K562 (cell line): ENCODE measurements at regions not wholly inside any gene's neighbourhood (a gene's known extent, or its start where the extent isn't known, plus 50 kb on each side); places are given as distances from the start of the nearest gene placed in this dataset.
"Not testable (repeated sequence)": the region's sequence is repeated elsewhere in the genome, so short reads cannot be mapped to it uniquely, and the experiment has no call there.

Experiments
- ATAC-seq: fragments of 200-7000 bp; cut with Tn5 transposase; 3 replicates; pipeline ENCODE4 v1.9.1; 2020; ENCODE audit warnings: moderate library complexity
- BruUV-seq: library from RNA; stranded (reverse); fragments of 400-500 nt; replicated peaks from 2 replicates; lab custom pipeline; 2021; lab: Mats Ljungman, UMichigan
- CTCF ChIA-PET: fragments of 300-600 bp; formaldehyde crosslinking; extraction: SDS; loops from one replicate; lab custom pipeline; 2021; ENCODE audit warnings: low intra/inter-chr PET ratio; lab: Yijun Ruan, JAX
- POLR2A ChIA-PET: fragments of 300-600, 350-650 bp; sonication (Branson Sonifier 250); formaldehyde crosslinking; extraction: SDS; loops from one replicate; lab custom pipeline; 2021; ENCODE audit warnings: antibody characterized with exemption, inconsistent platforms; lab: Yijun Ruan, JAX
- DNase-seq, 4 experiments: peaks; one replicate each; pipeline versions ENCODE4 v3.0.0 to v3.0.0-alpha.2; 2011 to 2018; ENCODE audit warnings: low spot score in 3 of 4, mixed read lengths in 3 of 4; ENCODE audit errors: extremely low read depth in 1 of 4
- FAIRE-seq: peaks from 2 replicates; lab custom pipeline; 2011; peaks lifted over from hg19 to GRCh38; lab: Jason Lieb, UNC
- H2AFZ ChIP-seq: 2 replicates; pipeline ENCODE4 v1.6.0; 2011; ENCODE audit warnings: low read depth, low read length, control low read depth, inconsistent platforms
- H3K27ac ChIP-seq: fragments of 200-600 bp; 3 replicates; pipeline ENCODE4 v1.8.0; 2011; ENCODE audit warnings: low read depth, mild to moderate bottlenecking, control low read depth, inconsistent platforms, low read length, moderate library complexity, mixed read lengths; ENCODE audit errors: extremely low read depth
- H3K27me3 ChIP-seq, 2 experiments: fragments of 300-600 bp in 1 of 2; 2 replicates in 1 of 2; 3 replicates in 1 of 2; pipeline versions ENCODE4 v1.6.0 to v1.8.0; 2011; ENCODE audit warnings: inconsistent platforms in 2 of 2, low read length in 2 of 2, mild to moderate bottlenecking in 1 of 2, mixed read lengths in 1 of 2, moderate library complexity in 1 of 2; ENCODE audit not compliant: control insufficient read depth in 2 of 2, insufficient read depth in 2 of 2
- H3K36me3 ChIP-seq: fragments of 300-600 bp; 3 replicates; pipeline ENCODE4 v1.8.0; 2011; ENCODE audit warnings: mild to moderate bottlenecking, low read length, inconsistent platforms; ENCODE audit not compliant: control insufficient read depth, insufficient read depth
- H3K4me1 ChIP-seq, 2 experiments: fragments of 200-600 bp in 1 of 2; replicated peaks in 1 of 2; 2 replicates in 1 of 2; 3 replicates in 1 of 2; pipeline versions ENCODE4 v1.5.1 to v1.8.0; 2011; ENCODE audit warnings: inconsistent platforms in 2 of 2, low read length in 2 of 2, mild to moderate bottlenecking in 1 of 2, mixed read lengths in 1 of 2, moderate library complexity in 1 of 2; ENCODE audit not compliant: control insufficient read depth in 2 of 2, insufficient read depth in 2 of 2
- H3K4me2 ChIP-seq: 2 replicates; pipeline ENCODE4 v1.6.1; 2011; ENCODE audit warnings: low read length, control low read depth, inconsistent platforms, mixed read lengths; ENCODE audit not compliant: insufficient read depth
- H3K4me3 ChIP-seq: fragments of 200-600 bp; sonication (generic), shearing (Covaris generic); 2 replicates; pipeline ENCODE4 v1.5.1; 2016; ENCODE audit warnings: control low read depth, inconsistent platforms
- H3K79me2 ChIP-seq: fragments of 200-600 bp; 3 replicates; pipeline ENCODE4 v1.8.0; 2011; ENCODE audit warnings: low read length, inconsistent platforms; ENCODE audit not compliant: control insufficient read depth, insufficient read depth
- H3K9ac ChIP-seq, 2 experiments: 2 replicates each; pipeline versions ENCODE4 v1.6.0 to v1.6.1; 2011; ENCODE audit warnings: low read depth in 2 of 2, low read length in 2 of 2, control low read depth in 1 of 2, inconsistent platforms in 1 of 2, mild to moderate bottlenecking in 1 of 2, mixed read lengths in 1 of 2; ENCODE audit not compliant: insufficient read depth in 1 of 2
- H3K9me1 ChIP-seq: one replicate; pipeline ENCODE4 v1.6.0; 2011; ENCODE audit warnings: inconsistent platforms, mild to moderate bottlenecking, low read length, moderate library complexity; ENCODE audit not compliant: control insufficient read depth, insufficient read depth
- H3K9me3 ChIP-seq: replicated peaks from 2 replicates; pipeline ENCODE4 v1.5.1; 2011; ENCODE audit warnings: low read depth, low read length, inconsistent platforms; ENCODE audit not compliant: control insufficient read depth, insufficient read depth
- H4K20me1 ChIP-seq: replicated peaks from 2 replicates; pipeline ENCODE4 v1.6.1; 2011; ENCODE audit warnings: low read length, inconsistent platforms, mixed read lengths; ENCODE audit not compliant: control insufficient read depth, insufficient read depth
- C11orf30 ChIP-seq: fragments of 450-650 bp; IDR thresholded peaks from 2 replicates; pipeline ENCODE4 v1.6.1; 2016; ENCODE audit warnings: low read depth, mild to moderate bottlenecking
- CEBPG ChIP-seq, 3 experiments: fragments of 200-800 bp in 1 of 3; sonication (Bioruptor generic) in 1 of 3; sonication (generic) in 1 of 3; formaldehyde crosslinking in 1 of 3; IDR thresholded peaks in 2 of 3; conservative IDR thresholded peaks in 1 of 3; 2 replicates each; pipeline versions ENCODE4 v1.6.1 to v1.8.0; 2016 to 2022; ENCODE audit warnings: missing compliant biosample characterization in 2 of 3, missing genetic modification characterization in 2 of 3, mild to moderate bottlenecking in 1 of 3, missing genetic modification reagents in 1 of 3
- GABPB2 ChIP-seq: fragments of 250-450 bp; sonication (Bioruptor Pico); conservative IDR thresholded peaks from 2 replicates; pipeline ENCODE4 v1.5.1; 2021; ENCODE audit warnings: mild to moderate bottlenecking
- KDM2B ChIP-seq: fragments of 250-450 bp; sonication (Bioruptor Pico); IDR thresholded peaks from 2 replicates; pipeline ENCODE4 v1.8.0; 2021; ENCODE audit warnings: mild to moderate bottlenecking, moderate library complexity
- MLX ChIP-seq, 2 experiments: fragments of 450-650 bp in 1 of 2; sonication (generic) in 1 of 2; formaldehyde crosslinking; conservative IDR thresholded peaks; 2 replicates each; pipeline versions ENCODE4 v1.4.0 to v1.8.1; 2020 to 2022; ENCODE audit warnings: mild to moderate bottlenecking in 1 of 2, missing genetic modification reagents in 1 of 2
- PRDM10 ChIP-seq: fragments of 450-650 bp; IDR thresholded peaks from 2 replicates; pipeline ENCODE4 v1.6.1; 2018; ENCODE audit not compliant: partially characterized antibody
- SMARCE1 ChIP-seq: fragments of 450-650 bp; IDR thresholded peaks from 2 replicates; pipeline ENCODE4 v1.7.1; 2016; ENCODE audit warnings: mild to moderate bottlenecking
- ZNF224 ChIP-seq: sonication (generic); formaldehyde crosslinking; IDR thresholded peaks from 2 replicates; pipeline ENCODE4 v1.8.0; 2022; ENCODE audit warnings: mild to moderate bottlenecking, missing genetic modification reagents
- ZZZ3 ChIP-seq: fragments of 450-650 bp; IDR thresholded peaks from 2 replicates; pipeline ENCODE4 v1.6.1; 2016; ENCODE audit warnings: antibody characterized with exemption, mild to moderate bottlenecking, moderate library complexity
- whole genome bisulfite sequencing: fragments of 100-300 bp; shearing (Covaris generic); methylation state at CpG from one replicate; pipeline ENCODE4 v1.1.6; 2016; ENCODE audit warnings: low coverage, mixed read lengths; ENCODE audit not compliant: insufficient coverage; ENCODE audit errors: missing lambda C conversion rate; 5-methylcytosine and 5-hydroxymethylcytosine counted together
- in situ Hi-C: fragments of 300-500 bp; cut with MboI; formaldehyde crosslinking; loops from 4 replicates; pipeline ENCODE4 v1.15.0; 2018; ENCODE audit warnings: inconsistent platforms, mixed read lengths
- intact Hi-C: fragments of 100-400 bp; cut with micrococcal nuclease; formaldehyde crosslinking; loops from 2 replicates; pipeline ENCODE4 v1.14.2; 2022

- no peak for TF ChIP-seq PRDM10
- no peak for TF ChIP-seq SMARCE1
- TF ChIP-seq GABPB2 = no peak
- TF ChIP-seq C11orf30 = no peak
- no peak for TF ChIP-seq ZZZ3
- TF ChIP-seq MLX (CRISPR knock-in tag; conservative IDR thresholded peaks at IDR 0.05) = no peak
- no peak for TF ChIP-seq ZNF224 (CRISPR knock-in tag)
- TF ChIP-seq CEBPG (CRISPR knock-in tag; IDR thresholded peaks at IDR 0.05) = no peak
- TF ChIP-seq CEBPG (tag; conservative IDR thresholded peaks at IDR 0.05 in 1 of 2, IDR thresholded peaks at IDR 0.05 in 1 of 2) = no peak
- TF ChIP-seq KDM2B (CRISPR knock-in tag) = no peak
Observed at GRCh38 chr22:34669001-34669400, 397.0 kb upstream of the ISX start (continued).

- H4K20me1 ChIP-seq, FAIRE-seq, H3K9me3 ChIP-seq, H3K4me1 ChIP-seq, H3K4me3 ChIP-seq, POLR2A ChIA-PET, H3K4me2 ChIP-seq, H3K36me3 ChIP-seq, intact Hi-C loops, H3K9me1 ChIP-seq, H3K79me2 ChIP-seq, DNase-seq, CTCF ChIA-PET, ATAC-seq, H3K27ac ChIP-seq, in situ Hi-C loops, H2AFZ ChIP-seq, BruUV-seq, H3K27me3 ChIP-seq, H3K9ac ChIP-seq: not testable (repeated sequence)
- 2% methylated on average over 12 of the region's 17 CpGs for WGBS
Observed at GRCh38 chr22:34683031-34683430, 382.9 kb upstream of the ISX start.

- CTCF ChIA-PET, H3K27me3 ChIP-seq, FAIRE-seq, BruUV-seq, intact Hi-C loops, H4K20me1 ChIP-seq, DNase-seq, H3K9me3 ChIP-seq, in situ Hi-C loops, H3K9ac ChIP-seq, H3K9me1 ChIP-seq, H3K4me3 ChIP-seq, ATAC-seq, H3K27ac ChIP-seq, H3K4me1 ChIP-seq, H3K79me2 ChIP-seq, POLR2A ChIA-PET, H2AFZ ChIP-seq, H3K4me2 ChIP-seq, H3K36me3 ChIP-seq: not testable (repeated sequence)
- no CpG with 5 or more reads among the region's 30 CpGs for WGBS
Observed at GRCh38 chr22:34684278-34684677, 381.7 kb upstream of the ISX start.
